H1 (cell line): ENCODE measurements at regions not wholly inside any gene's neighbourhood (a gene's known extent, or its start where the extent isn't known, plus 50 kb on each side); places are given as distances from the start of the nearest gene placed in this dataset.

Experiments used
- BACH1 ChIP-seq: IDR thresholded peaks from 2 replicates; pipeline ENCODE4 v1.6.1; 2012; ENCODE audit warnings: low read length, improper control_type of control experiment
- HDAC2 ChIP-seq, 2 experiments: fragments of 300-600 bp in 1 of 2; sonication (generic) in 1 of 2; IDR thresholded peaks; 2 replicates each; pipeline ENCODE4 v1.6.1; 2011 to 2012; ENCODE audit warnings: low read depth in 2 of 2, low read length in 2 of 2, mild to moderate bottlenecking in 2 of 2, moderate library complexity in 2 of 2, borderline replicate concordance in 1 of 2, inconsistent platforms in 1 of 2
- MAFK ChIP-seq: IDR thresholded peaks from 2 replicates; pipeline ENCODE4 v1.6.1; 2012; ENCODE audit warnings: low read depth, mild to moderate bottlenecking, improper control_type of control experiment, low read length
- RAD21 ChIP-seq, 2 experiments: IDR thresholded peaks in 1 of 2; conservative IDR thresholded peaks in 1 of 2; 2 replicates each; pipeline ENCODE4 v1.6.1; 2011; ENCODE audit warnings: low read depth in 2 of 2, low read length in 2 of 2, improper control_type of control experiment in 1 of 2, inconsistent platforms in 1 of 2, mild to moderate bottlenecking in 1 of 2, moderate library complexity in 1 of 2
- RFX5 ChIP-seq: IDR thresholded peaks from 2 replicates; pipeline ENCODE4 v1.6.1; 2011; ENCODE audit warnings: low read depth, low read length, improper control_type of control experiment, borderline replicate concordance
- SP2 ChIP-seq: IDR thresholded peaks from 2 replicates; pipeline ENCODE4 v1.6.1; 2012; ENCODE audit warnings: mild to moderate bottlenecking, low read length, inconsistent platforms
- TF ChIP-seq, protein P1 (sequence below), 3 experiments: IDR thresholded peaks; 1 replicate in 2 of 3; 2 replicates in 1 of 3; pipeline versions ENCODE4 v1.5.1 to v1.6.1; 2011; ENCODE audit warnings: low read length in 3 of 3, mild to moderate bottlenecking in 3 of 3, inconsistent platforms in 2 of 3, low read depth in 1 of 3, moderate library complexity in 1 of 3; ENCODE audit not compliant: insufficient read depth in 1 of 3; ENCODE audit errors: control extremely low read depth in 1 of 3

DNA sequence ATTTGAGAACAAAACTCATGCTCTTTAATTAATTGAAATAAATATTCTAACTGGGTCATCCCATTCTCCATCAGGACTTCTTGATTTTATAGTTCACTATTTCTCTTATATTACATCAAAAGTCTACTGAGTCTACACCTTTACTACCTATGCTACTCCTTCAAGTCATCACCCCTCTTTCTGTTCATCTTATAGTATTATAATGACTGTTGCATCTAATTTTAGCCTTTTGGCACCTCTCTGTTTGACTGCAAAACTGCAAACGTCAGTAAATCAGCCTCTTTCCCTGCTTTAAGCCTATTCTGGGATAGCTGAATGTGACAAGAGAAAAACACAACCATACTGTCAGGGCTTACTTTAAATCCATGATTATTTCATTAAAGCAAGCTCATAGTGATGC lies 639.1 kb downstream of the GABRG1 start (continued):
- TF ChIP-seq, protein P1, sequence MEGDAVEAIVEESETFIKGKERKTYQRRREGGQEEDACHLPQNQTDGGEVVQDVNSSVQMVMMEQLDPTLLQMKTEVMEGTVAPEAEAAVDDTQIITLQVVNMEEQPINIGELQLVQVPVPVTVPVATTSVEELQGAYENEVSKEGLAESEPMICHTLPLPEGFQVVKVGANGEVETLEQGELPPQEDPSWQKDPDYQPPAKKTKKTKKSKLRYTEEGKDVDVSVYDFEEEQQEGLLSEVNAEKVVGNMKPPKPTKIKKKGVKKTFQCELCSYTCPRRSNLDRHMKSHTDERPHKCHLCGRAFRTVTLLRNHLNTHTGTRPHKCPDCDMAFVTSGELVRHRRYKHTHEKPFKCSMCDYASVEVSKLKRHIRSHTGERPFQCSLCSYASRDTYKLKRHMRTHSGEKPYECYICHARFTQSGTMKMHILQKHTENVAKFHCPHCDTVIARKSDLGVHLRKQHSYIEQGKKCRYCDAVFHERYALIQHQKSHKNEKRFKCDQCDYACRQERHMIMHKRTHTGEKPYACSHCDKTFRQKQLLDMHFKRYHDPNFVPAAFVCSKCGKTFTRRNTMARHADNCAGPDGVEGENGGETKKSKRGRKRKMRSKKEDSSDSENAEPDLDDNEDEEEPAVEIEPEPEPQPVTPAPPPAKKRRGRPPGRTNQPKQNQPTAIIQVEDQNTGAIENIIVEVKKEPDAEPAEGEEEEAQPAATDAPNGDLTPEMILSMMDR (IDR thresholded peaks at IDR 0.05; ENCODE audit: control extremely low read depth in 1 of 3, insufficient read depth in 1 of 3, low read depth in 1 of 3, low read length in 3 of 3) = no peak
- no peak for TF ChIP-seq BACH1
- no peak for TF ChIP-seq MAFK
- no peak for TF ChIP-seq SP2
- TF ChIP-seq HDAC2 (IDR thresholded peaks at IDR 0.05; ENCODE audit: borderline replicate concordance in 1 of 2, low read depth in 2 of 2, low read length in 2 of 2) = no peak
- TF ChIP-seq RFX5 = no peak
- TF ChIP-seq RAD21 (IDR thresholded peaks at IDR 0.05 in 1 of 2, conservative IDR thresholded peaks at IDR 0.05 in 1 of 2; ENCODE audit: low read depth in 2 of 2, low read length in 2 of 2) = no peak
